Mesodermal cell (in vitro differentiated cells): ENCODE measurements at regions not wholly inside any gene's neighbourhood (a gene's known extent, or its start where the extent isn't known, plus 50 kb on each side); places are given as distances from the start of the nearest gene placed in this dataset.

Experiments used
- H3K27ac ChIP-seq: 2 replicates; pipeline ENCODE4 v1.7.0; 2013; ENCODE audit warnings: mild to moderate bottlenecking, low read depth, low read length, moderate library complexity; ENCODE audit not compliant: severe bottlenecking
- H3K36me3 ChIP-seq: 2 replicates; pipeline ENCODE4 v1.7.1; 2013; ENCODE audit warnings: mild to moderate bottlenecking, low read length, moderate library complexity; ENCODE audit not compliant: control insufficient read depth, insufficient read depth
- H3K4me1 ChIP-seq: one replicate; pipeline ENCODE4 v1.7.1; 2013; ENCODE audit warnings: mild to moderate bottlenecking, low read length; ENCODE audit not compliant: insufficient read depth, control insufficient read depth, poor library complexity, severe bottlenecking
- H3K4me3 ChIP-seq: 2 replicates; pipeline ENCODE4 v1.7.0; 2013; ENCODE audit warnings: low read length, control low read depth, mild to moderate bottlenecking; ENCODE audit not compliant: insufficient read depth, poor library complexity, severe bottlenecking; ENCODE audit errors: extremely low read depth
- H3K9me3 ChIP-seq: 2 replicates; pipeline ENCODE4 v1.7.1; 2013; ENCODE audit warnings: mild to moderate bottlenecking, low read length, moderate library complexity; ENCODE audit not compliant: control insufficient read depth
- WGBS, 2 experiments: methylation state at CpG; one replicate each; pipeline ENCODE4 v1.1.5; 2013; ENCODE audit warnings: missing lambda C conversion rate in 2 of 2; ENCODE audit not compliant: insufficient coverage in 2 of 2; 5-methylcytosine and 5-hydroxymethylcytosine counted together

GRCh38 chr5:40046792-40047191, 622.0 kb upstream of the DAB2 start:
- H3K4me3 ChIP-seq, result no peak overlapping the region
- WGBS, 2 experiments, result no CpG with 5 or more reads among the region's 1 CpG
- no peak overlapping the region for H3K27ac ChIP-seq
- H3K36me3 ChIP-seq, result no peaks in the 10 kb centered on the region
- H3K4me1 ChIP-seq, result no peaks in the 10 kb centered on the region
- H3K9me3 ChIP-seq, result no peaks in the 10 kb centered on the region

GRCh38 chr5:40045429-40045828, 620.6 kb upstream of the DAB2 start:
- no peaks in the 10 kb centered on the region for H3K9me3 ChIP-seq
- no peak overlapping the region for H3K4me3 ChIP-seq
- no peak overlapping the region for H3K27ac ChIP-seq
- no peaks in the 10 kb centered on the region for H3K36me3 ChIP-seq
- no peaks in the 10 kb centered on the region for H3K4me1 ChIP-seq
- WGBS, 2 experiments, result 100% methylated on average over 1 of the region's 3 CpGs; no CpG with 5 or more reads in 1 of the 2 experiments

GRCh38 chr5:40043916-40044315, 619.1 kb upstream of the DAB2 start:
- Histone ChIP-seq H3K36me3 (no peaks in the 10 kb centered on the region), H3K4me1 (no peaks in the 10 kb centered on the region), H3K4me3 (no peak overlapping the region), H3K27ac (no peak overlapping the region), H3K9me3 (no peaks in the 10 kb centered on the region)
- 90 to 97% methylated on average over 5 to 7 of the region's 8 CpGs for WGBS, 2 experiments

- Histone ChIP-seq H3K36me3 (no peaks in the 10 kb centered on the region), H3K27ac (no peak overlapping the region), H3K4me3 (no peak overlapping the region), H3K9me3 (no peaks in the 10 kb centered on the region), H3K4me1 (no peaks in the 10 kb centered on the region)
- WGBS, 2 experiments, result 100% methylated on average over 1 of the region's 1 CpG; no CpG with 5 or more reads in 1 of the 2 experiments
Observed at GRCh38 chr5:40041452-40041851, 616.7 kb upstream of the DAB2 start.

GRCh38 chr5:40037713-40038112, 612.9 kb upstream of the DAB2 start:
- WGBS, 2 experiments, result 85 to 92% methylated on average over 2 of the region's 2 CpGs
- H3K4me1 ChIP-seq, result no peaks in the 10 kb centered on the region
- no peaks in the 10 kb centered on the region for H3K9me3 ChIP-seq
- no peak overlapping the region for H3K27ac ChIP-seq
- H3K36me3 ChIP-seq, result no peaks in the 10 kb centered on the region
- H3K4me3 ChIP-seq, result no peak overlapping the region

- H3K4me3 ChIP-seq, result no peak overlapping the region
- WGBS, 2 experiments, result no CpG with 5 or more reads among the region's 2 CpGs
- no peaks in the 10 kb centered on the region for H3K36me3 ChIP-seq
- H3K4me1 ChIP-seq, result no peaks in the 10 kb centered on the region
- H3K27ac ChIP-seq, result no peak overlapping the region
- no peaks in the 10 kb centered on the region for H3K9me3 ChIP-seq
Observed at GRCh38 chr5:40034441-40034840, 609.7 kb upstream of the DAB2 start.

GRCh38 chr5:40033411-40033810, 608.6 kb upstream of the DAB2 start:
- Histone ChIP-seq H3K9me3 (no peaks in the 10 kb centered on the region), H3K4me1 (no peaks in the 10 kb centered on the region), H3K27ac (no peak overlapping the region), H3K36me3 (no peaks in the 10 kb centered on the region), H3K4me3 (no peak overlapping the region)
- WGBS, 2 experiments, result 93% methylated on average over 2 of the region's 3 CpGs; no CpG with 5 or more reads in 1 of the 2 experiments

- WGBS, 2 experiments, result no CpG with 5 or more reads among the region's 1 CpG
- Histone ChIP-seq H3K36me3 (no peaks in the 10 kb centered on the region), H3K27ac (no peak overlapping the region), H3K4me1 (no peaks in the 10 kb centered on the region), H3K4me3 (no peak overlapping the region), H3K9me3 (no peaks in the 10 kb centered on the region)
Observed at GRCh38 chr5:40033009-40033408, 608.2 kb upstream of the DAB2 start.

- no peaks in the 10 kb centered on the region for H3K9me3 ChIP-seq
- H3K36me3 ChIP-seq, result no peaks in the 10 kb centered on the region
- 62 to 73% methylated on average over 1 to 2 of the region's 2 CpGs for WGBS, 2 experiments
Observed at GRCh38 chr5:40030661-40031060, 605.9 kb upstream of the DAB2 start.

GRCh38 chr5:40029711-40030495, 605.1 kb upstream of the DAB2 start:
- 100% methylated on average over 1 of the region's 5 CpGs; no CpG with 5 or more reads in 1 of the 2 experiments for WGBS, 2 experiments
- H3K9me3 ChIP-seq, result no peaks in the 10 kb centered on the region
- H3K27ac ChIP-seq, result no peak overlapping the region
- no peaks in the 10 kb centered on the region for H3K4me1 ChIP-seq
- no peaks in the 10 kb centered on the region for H3K36me3 ChIP-seq
- no peak overlapping the region for H3K4me3 ChIP-seq

More at GRCh38 chr5:40030661-40031060, 605.9 kb upstream of the DAB2 start:
- Histone ChIP-seq H3K4me3 (no peak overlapping the region), H3K4me1 (no peaks in the 10 kb centered on the region), H3K27ac (no peak overlapping the region)

- WGBS, 2 experiments, result 94 to 100% methylated on average over 1 to 2 of the region's 4 CpGs
- H3K36me3 ChIP-seq, result no peaks in the 10 kb centered on the region
- no peaks in the 10 kb centered on the region for H3K4me1 ChIP-seq
- no peak overlapping the region for H3K27ac ChIP-seq
- H3K4me3 ChIP-seq, result no peak overlapping the region
- no peaks in the 10 kb centered on the region for H3K9me3 ChIP-seq
Observed at GRCh38 chr5:40027400-40027799, 602.6 kb upstream of the DAB2 start.
